SK-N-SH (cell line): ENCODE measurements at regions not wholly inside any gene's neighbourhood (a gene's known extent, or its start where the extent isn't known, plus 50 kb on each side); places are given as distances from the start of the nearest gene placed in this dataset.

Experiments
- CHD2 ChIP-seq: fragments of 150-350 bp; IDR thresholded peaks from 2 replicates; pipeline ENCODE4 v1.6.1; 2018; ENCODE audit warnings: low read length; ENCODE audit not compliant: partially characterized antibody
- ELF1 ChIP-seq: IDR thresholded peaks from 2 replicates; pipeline ENCODE4 v1.4.0; 2012
- EZH2phosphoT487 ChIP-seq: fragments of 200-600 bp; sonication (generic); IDR thresholded peaks from 2 replicates; pipeline ENCODE4 v1.6.1; 2017; ENCODE audit warnings: low read depth, mixed run types, mild to moderate bottlenecking, antibody characterized with exemption, moderate library complexity, borderline replicate concordance
- FOXM1 ChIP-seq: IDR thresholded peaks from 2 replicates; pipeline ENCODE4 v1.4.0; 2012; ENCODE audit warnings: low read depth, mild to moderate bottlenecking
- NRF1 ChIP-seq: IDR thresholded peaks from 2 replicates; pipeline ENCODE4 v1.6.1; 2012; ENCODE audit warnings: low read depth, mild to moderate bottlenecking, low read length
- POLR2AphosphoS5 ChIP-seq: IDR thresholded peaks from 2 replicates; pipeline ENCODE4 v1.6.1; 2012; ENCODE audit warnings: low read depth, low read length
- RAD21 ChIP-seq: IDR thresholded peaks from 2 replicates; pipeline ENCODE4 v1.6.1; 2012; ENCODE audit warnings: mild to moderate bottlenecking, low read length
- RCOR1 ChIP-seq: fragments of 150-350 bp; IDR thresholded peaks from 2 replicates; pipeline ENCODE4 v1.6.1; 2017; ENCODE audit warnings: antibody characterized with exemption, low read length
- SIN3A ChIP-seq: IDR thresholded peaks from 2 replicates; pipeline ENCODE4 v1.6.1; 2012; ENCODE audit warnings: low read depth, mild to moderate bottlenecking, low read length, moderate library complexity, borderline replicate concordance
- TEAD4 ChIP-seq: IDR thresholded peaks from 2 replicates; pipeline ENCODE4 v1.4.0; 2012; ENCODE audit warnings: mild to moderate bottlenecking, borderline replicate concordance; ENCODE audit not compliant: insufficient read depth
- YY1 ChIP-seq: IDR thresholded peaks from 2 replicates; pipeline ENCODE4 v1.4.0; 2012; ENCODE audit warnings: low read depth, mild to moderate bottlenecking
- TF ChIP-seq, protein P1 (sequence below): fragments of 200-600 bp; sonication (generic); IDR thresholded peaks from 2 replicates; pipeline ENCODE4 v1.6.1; 2017; ENCODE audit warnings: antibody characterized with exemption, mild to moderate bottlenecking, moderate library complexity
- TF ChIP-seq, protein P2 (sequence below): IDR thresholded peaks from 2 replicates; pipeline ENCODE4 v1.6.1; 2012; ENCODE audit warnings: mild to moderate bottlenecking, low read depth, low read length, moderate library complexity

GRCh38 chr4:144203155-144203554 is 62.6 kb upstream of the GYPA start:
- TF ChIP-seq, protein P1, sequence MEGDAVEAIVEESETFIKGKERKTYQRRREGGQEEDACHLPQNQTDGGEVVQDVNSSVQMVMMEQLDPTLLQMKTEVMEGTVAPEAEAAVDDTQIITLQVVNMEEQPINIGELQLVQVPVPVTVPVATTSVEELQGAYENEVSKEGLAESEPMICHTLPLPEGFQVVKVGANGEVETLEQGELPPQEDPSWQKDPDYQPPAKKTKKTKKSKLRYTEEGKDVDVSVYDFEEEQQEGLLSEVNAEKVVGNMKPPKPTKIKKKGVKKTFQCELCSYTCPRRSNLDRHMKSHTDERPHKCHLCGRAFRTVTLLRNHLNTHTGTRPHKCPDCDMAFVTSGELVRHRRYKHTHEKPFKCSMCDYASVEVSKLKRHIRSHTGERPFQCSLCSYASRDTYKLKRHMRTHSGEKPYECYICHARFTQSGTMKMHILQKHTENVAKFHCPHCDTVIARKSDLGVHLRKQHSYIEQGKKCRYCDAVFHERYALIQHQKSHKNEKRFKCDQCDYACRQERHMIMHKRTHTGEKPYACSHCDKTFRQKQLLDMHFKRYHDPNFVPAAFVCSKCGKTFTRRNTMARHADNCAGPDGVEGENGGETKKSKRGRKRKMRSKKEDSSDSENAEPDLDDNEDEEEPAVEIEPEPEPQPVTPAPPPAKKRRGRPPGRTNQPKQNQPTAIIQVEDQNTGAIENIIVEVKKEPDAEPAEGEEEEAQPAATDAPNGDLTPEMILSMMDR: no peak
- no peak for TF ChIP-seq YY1
- no peak for TF ChIP-seq EZH2phosphoT487
- no peak for TF ChIP-seq SIN3A
- no peak for TF ChIP-seq FOXM1
- no peak for TF ChIP-seq RCOR1
- TF ChIP-seq POLR2AphosphoS5: no peak
- TF ChIP-seq NRF1: no peak
- TF ChIP-seq, protein P2, sequence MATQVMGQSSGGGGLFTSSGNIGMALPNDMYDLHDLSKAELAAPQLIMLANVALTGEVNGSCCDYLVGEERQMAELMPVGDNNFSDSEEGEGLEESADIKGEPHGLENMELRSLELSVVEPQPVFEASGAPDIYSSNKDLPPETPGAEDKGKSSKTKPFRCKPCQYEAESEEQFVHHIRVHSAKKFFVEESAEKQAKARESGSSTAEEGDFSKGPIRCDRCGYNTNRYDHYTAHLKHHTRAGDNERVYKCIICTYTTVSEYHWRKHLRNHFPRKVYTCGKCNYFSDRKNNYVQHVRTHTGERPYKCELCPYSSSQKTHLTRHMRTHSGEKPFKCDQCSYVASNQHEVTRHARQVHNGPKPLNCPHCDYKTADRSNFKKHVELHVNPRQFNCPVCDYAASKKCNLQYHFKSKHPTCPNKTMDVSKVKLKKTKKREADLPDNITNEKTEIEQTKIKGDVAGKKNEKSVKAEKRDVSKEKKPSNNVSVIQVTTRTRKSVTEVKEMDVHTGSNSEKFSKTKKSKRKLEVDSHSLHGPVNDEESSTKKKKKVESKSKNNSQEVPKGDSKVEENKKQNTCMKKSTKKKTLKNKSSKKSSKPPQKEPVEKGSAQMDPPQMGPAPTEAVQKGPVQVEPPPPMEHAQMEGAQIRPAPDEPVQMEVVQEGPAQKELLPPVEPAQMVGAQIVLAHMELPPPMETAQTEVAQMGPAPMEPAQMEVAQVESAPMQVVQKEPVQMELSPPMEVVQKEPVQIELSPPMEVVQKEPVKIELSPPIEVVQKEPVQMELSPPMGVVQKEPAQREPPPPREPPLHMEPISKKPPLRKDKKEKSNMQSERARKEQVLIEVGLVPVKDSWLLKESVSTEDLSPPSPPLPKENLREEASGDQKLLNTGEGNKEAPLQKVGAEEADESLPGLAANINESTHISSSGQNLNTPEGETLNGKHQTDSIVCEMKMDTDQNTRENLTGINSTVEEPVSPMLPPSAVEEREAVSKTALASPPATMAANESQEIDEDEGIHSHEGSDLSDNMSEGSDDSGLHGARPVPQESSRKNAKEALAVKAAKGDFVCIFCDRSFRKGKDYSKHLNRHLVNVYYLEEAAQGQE: no peak
- no peak for TF ChIP-seq ELF1
- no peak for TF ChIP-seq RAD21
- TF ChIP-seq TEAD4: no peak
- no peak for TF ChIP-seq CHD2
